Smooth muscle cell (in vitro differentiated cells): ENCODE measurements at regions not wholly inside any gene's neighbourhood (a gene's known extent, or its start where the extent isn't known, plus 50 kb on each side); places are given as distances from the start of the nearest gene placed in this dataset.
"Not testable (repeated sequence)": the region's sequence is repeated elsewhere in the genome, so short reads cannot be mapped to it uniquely, and the experiment has no call there.

Experiments
- DNase-seq: peaks from one replicate; lab custom pipeline; 2025; ENCODE audit not compliant: unreplicated experiment; lab: John Stamatoyannopoulos, UW
- H2AFZ ChIP-seq: fragments of 200-600 bp; sonication (generic); 2 replicates; pipeline ENCODE4 v1.6.0; 2016; ENCODE audit warnings: antibody characterized with exemption, low read depth, mild to moderate bottlenecking
- H3F3A ChIP-seq: fragments of 200-600 bp; sonication (generic); 2 replicates; pipeline ENCODE4 v1.6.0; 2017; ENCODE audit warnings: antibody characterized with exemption, low read depth
- H3K27ac ChIP-seq: fragments of 200-600 bp; sonication (generic); 2 replicates; pipeline ENCODE4 v1.5.1; 2016; ENCODE audit warnings: low read depth, mild to moderate bottlenecking
- H3K27me3 ChIP-seq: fragments of 200-600 bp; sonication (generic); 2 replicates; pipeline ENCODE4 v1.6.1; 2016; ENCODE audit warnings: low read depth, mild to moderate bottlenecking
- H3K36me3 ChIP-seq: fragments of 200-600 bp; sonication (generic); 2 replicates; pipeline ENCODE4 v1.5.1; 2016; ENCODE audit warnings: low read depth
- H3K4me1 ChIP-seq: fragments of 200-600 bp; sonication (generic); 2 replicates; pipeline ENCODE4 v1.5.1; 2016; ENCODE audit warnings: low read depth
- H3K4me2 ChIP-seq: fragments of 200-600 bp; sonication (generic); 2 replicates; pipeline ENCODE4 v1.6.0; 2016; ENCODE audit warnings: mild to moderate bottlenecking
- H3K4me3 ChIP-seq: fragments of 200-600 bp; sonication (generic); 2 replicates; pipeline ENCODE4 v1.5.1; 2016; ENCODE audit warnings: mild to moderate bottlenecking
- H3K79me2 ChIP-seq: fragments of 200-600 bp; sonication (generic); 2 replicates; pipeline ENCODE4 v1.6.0; 2016; ENCODE audit warnings: low read depth, mild to moderate bottlenecking
- H3K9ac ChIP-seq: fragments of 200-600 bp; sonication (generic); 2 replicates; pipeline ENCODE4 v1.6.0; 2016; ENCODE audit warnings: low read depth
- H3K9me3 ChIP-seq: fragments of 200-600 bp; sonication (generic); replicated peaks from 2 replicates; pipeline ENCODE4 v1.5.1; 2016; ENCODE audit warnings: low read depth
- H4K20me1 ChIP-seq: fragments of 200-600 bp; sonication (generic); 2 replicates; pipeline ENCODE4 v1.6.0; 2016; ENCODE audit warnings: low read depth
- CTCF ChIP-seq: fragments of 200-600 bp; sonication (generic); IDR thresholded peaks from 2 replicates; pipeline ENCODE4 v1.5.1; 2017; ENCODE audit warnings: borderline replicate concordance, mild to moderate bottlenecking, antibody characterized with exemption; ENCODE audit not compliant: insufficient read depth, poor library complexity, severe bottlenecking
- WGBS: methylation state at CpG from one replicate; pipeline ENCODE4 v1.1.7; 2016; ENCODE audit warnings: low lambda C conversion rate; 5-methylcytosine and 5-hydroxymethylcytosine counted together

- no peaks in the 10 kb centered on the region for H3K79me2 ChIP-seq
- no peak for DNase-seq
- H3K27ac ChIP-seq = no peak overlapping the region
- H3K4me3 ChIP-seq = no peak overlapping the region
- no peaks in the 10 kb centered on the region for H3K27me3 ChIP-seq
- 80% methylated on average over 4 of the region's 4 CpGs for WGBS
- no peaks in the 10 kb centered on the region for H3K4me1 ChIP-seq
- no peak for TF ChIP-seq CTCF
- H3F3A ChIP-seq = no peaks in the 10 kb centered on the region
- no peaks in the 10 kb centered on the region for H3K36me3 ChIP-seq
- no peak overlapping the region for H3K9ac ChIP-seq
- no peak overlapping the region for H3K4me2 ChIP-seq
- H3K9me3 ChIP-seq = no peaks in the 10 kb centered on the region
- H4K20me1 ChIP-seq = no peaks in the 10 kb centered on the region
- no peak overlapping the region for H2AFZ ChIP-seq
These were observed 86.6 kb upstream of the ZNF92 start for GRCh38 chr7:65287023-65287422.

- Histone ChIP-seq H3K4me3 (no peak overlapping the region), H3K27ac (no peak overlapping the region)
- 85% methylated on average over 3 of the region's 3 CpGs for WGBS
These were observed 87.5 kb upstream of the ZNF92 start for GRCh38 chr7:65285906-65286864.

GRCh38 chr7:65285241-65285640 is 88.4 kb upstream of the ZNF92 start:
- H3F3A ChIP-seq, H4K20me1 ChIP-seq, H3K79me2 ChIP-seq, DNase-seq, H3K4me2 ChIP-seq, H3K27me3 ChIP-seq, H3K4me3 ChIP-seq, H3K36me3 ChIP-seq, H3K4me1 ChIP-seq, H2AFZ ChIP-seq, H3K9me3 ChIP-seq, H3K27ac ChIP-seq, H3K9ac ChIP-seq: not testable (repeated sequence)
- WGBS = 92% methylated on average over 2 of the region's 2 CpGs

More at GRCh38 chr7:65285906-65286864, 87.5 kb upstream of the ZNF92 start:
- no peak for TF ChIP-seq CTCF
- no peaks in the 10 kb centered on the region for H3K27me3 ChIP-seq
- H3K4me2 ChIP-seq = no peak overlapping the region
- no peaks in the 10 kb centered on the region for H3K79me2 ChIP-seq
- H3K36me3 ChIP-seq = no peaks in the 10 kb centered on the region
- DNase-seq = no peak
- H3K4me1 ChIP-seq = no peaks in the 10 kb centered on the region
- no peak overlapping the region for H3K9ac ChIP-seq
- no peaks in the 10 kb centered on the region for H3K9me3 ChIP-seq
- H4K20me1 ChIP-seq = no peaks in the 10 kb centered on the region
- H2AFZ ChIP-seq = no peak overlapping the region
- no peaks in the 10 kb centered on the region for H3F3A ChIP-seq

- H3K79me2 ChIP-seq = no peaks in the 10 kb centered on the region
- no peak overlapping the region for H3K9ac ChIP-seq
- H3K36me3 ChIP-seq = no peaks in the 10 kb centered on the region
- no peak overlapping the region for H3K4me2 ChIP-seq
- H3K27me3 ChIP-seq = no peaks in the 10 kb centered on the region
- no peaks in the 10 kb centered on the region for H3K9me3 ChIP-seq
- H2AFZ ChIP-seq = no peak overlapping the region
- no peak for TF ChIP-seq CTCF
- no peaks in the 10 kb centered on the region for H4K20me1 ChIP-seq
- no peak for DNase-seq
- WGBS = 97% methylated on average over 2 of the region's 2 CpGs
- H3K4me3 ChIP-seq = no peak overlapping the region
- H3F3A ChIP-seq = no peaks in the 10 kb centered on the region
- no peak overlapping the region for H3K27ac ChIP-seq
- H3K4me1 ChIP-seq = no peaks in the 10 kb centered on the region
These were observed 93.9 kb upstream of the ZNF92 start for GRCh38 chr7:65279795-65280194.
